NB4 (cell line): ENCODE measurements at regions not wholly inside any gene's neighbourhood (a gene's known extent, or its start where the extent isn't known, plus 50 kb on each side); places are given as distances from the start of the nearest gene placed in this dataset.

Experiments
- CTCF ChIP-seq: IDR thresholded peaks from one replicate; pipeline ENCODE4 v1.5.1; 2012; ENCODE audit warnings: low read depth, low read length
- POLR2A ChIP-seq: IDR thresholded peaks from 2 replicates; pipeline ENCODE4 v1.6.1; 2011; ENCODE audit warnings: mild to moderate bottlenecking; ENCODE audit not compliant: insufficient read length; ENCODE audit errors: extremely low read depth

GRCh38 chr7:156401617-156402016 is 239.0 kb upstream of the RNF32 start:
- TF ChIP-seq CTCF (no peak), POLR2A (no peak)
